ENCODE measurements at regions not wholly inside any gene's neighbourhood (a gene's known extent, or its start where the extent isn't known, plus 50 kb on each side); places are given as distances from the start of the nearest gene placed in this dataset.

GRCh38 chr5:167894631-167895472 lies 396.6 kb upstream of the WWC1 start:
- no peak for DNase-seq

GRCh38 chr5:167895899-167896659 lies 395.4 kb upstream of the WWC1 start:
- DNase-seq, result no peak

- DNase-seq, result no peak
These were observed 394.6 kb upstream of the WWC1 start for GRCh38 chr5:167896814-167897213.

- no peak for DNase-seq
These were observed 394.1 kb upstream of the WWC1 start for GRCh38 chr5:167897371-167897770.

- no peak for DNase-seq
These were observed 392.9 kb upstream of the WWC1 start for GRCh38 chr5:167898361-167899042.

GRCh38 chr5:167899490-167900070 lies 391.9 kb upstream of the WWC1 start:
- DNase-seq, result no peak

- no peak for DNase-seq
These were observed 391.0 kb upstream of the WWC1 start for GRCh38 chr5:167900340-167900935.

- DNase-seq, result no peak
These were observed 389.1 kb upstream of the WWC1 start for GRCh38 chr5:167902298-167902697.

GRCh38 chr5:167903243-167903642 lies 388.2 kb upstream of the WWC1 start:
- no peak for DNase-seq

- no peak for DNase-seq
These were observed 387.8 kb upstream of the WWC1 start for GRCh38 chr5:167903659-167904058.

- no peak for DNase-seq
These were observed 385.3 kb upstream of the WWC1 start for GRCh38 chr5:167905919-167906853.

- no peak for DNase-seq
These were observed 382.8 kb upstream of the WWC1 start for GRCh38 chr5:167908606-167909005.

GRCh38 chr5:167912941-167913665 lies 378.3 kb upstream of the WWC1 start:
- DNase-seq, result no peak

- no peak for DNase-seq
These were observed 376.2 kb upstream of the WWC1 start for GRCh38 chr5:167915237-167915636.

GRCh38 chr5:167916261-167916691 lies 375.2 kb upstream of the WWC1 start:
- no peak for DNase-seq

GRCh38 chr5:167916706-167917105 lies 374.7 kb upstream of the WWC1 start:
- DNase-seq, result no peak

- DNase-seq, result no peak
These were observed 373.1 kb upstream of the WWC1 start for GRCh38 chr5:167918184-167918812.

GRCh38 chr5:167918813-167919483 lies 372.5 kb upstream of the WWC1 start:
- no peak for DNase-seq

- no peak for DNase-seq
These were observed 370.9 kb upstream of the WWC1 start for GRCh38 chr5:167920589-167920988.

- DNase-seq, result no peak
These were observed 369.6 kb upstream of the WWC1 start for GRCh38 chr5:167921796-167922195.
